ENCODE measurements at regions not wholly inside any gene's neighbourhood (a gene's known extent, or its start where the extent isn't known, plus 50 kb on each side); places are given as distances from the start of the nearest gene placed in this dataset.

- DNase-seq (ENCODE audit: low spot score), result no peak
These were observed 328.5 kb upstream of the FANCL start for GRCh38 chr2:58569475-58570185.

GRCh38 chr2:58568901-58569300 lies 327.8 kb upstream of the FANCL start:
- no peak for DNase-seq (ENCODE audit: low spot score)

- DNase-seq (ENCODE audit: low spot score), result no peak
These were observed 321.2 kb upstream of the FANCL start for GRCh38 chr2:58562276-58562675.

- DNase-seq (ENCODE audit: low spot score), result no peak
These were observed 319.4 kb upstream of the FANCL start for GRCh38 chr2:58560531-58560930.

- DNase-seq (ENCODE audit: low spot score), result no peak
These were observed 317.8 kb upstream of the FANCL start for GRCh38 chr2:58558881-58559280.

- no peak for DNase-seq (ENCODE audit: low spot score)
These were observed 316.1 kb upstream of the FANCL start for GRCh38 chr2:58557176-58557575.

GRCh38 chr2:58553937-58554336 lies 312.8 kb upstream of the FANCL start:
- no peak for DNase-seq (ENCODE audit: low spot score)

GRCh38 chr2:58553522-58553921 lies 312.4 kb upstream of the FANCL start:
- no peak for DNase-seq (ENCODE audit: low spot score)

- no peak for DNase-seq (ENCODE audit: low spot score)
These were observed 304.5 kb upstream of the FANCL start for GRCh38 chr2:58545300-58546280.

GRCh38 chr2:58543442-58543841 lies 302.3 kb upstream of the FANCL start:
- DNase-seq (ENCODE audit: low spot score), result no peak

GRCh38 chr2:58541511-58541910 lies 300.4 kb upstream of the FANCL start:
- DNase-seq (ENCODE audit: low spot score), result no peak

- no peak for DNase-seq (ENCODE audit: low spot score)
These were observed 299.6 kb upstream of the FANCL start for GRCh38 chr2:58540681-58541080.

- DNase-seq (ENCODE audit: low spot score), result no peak
These were observed 298.8 kb upstream of the FANCL start for GRCh38 chr2:58539973-58540372.

- DNase-seq (ENCODE audit: low spot score), result no peak
These were observed 294.9 kb upstream of the FANCL start for GRCh38 chr2:58535990-58536389.

- no peak for DNase-seq (ENCODE audit: low spot score)
These were observed 294.1 kb upstream of the FANCL start for GRCh38 chr2:58535182-58535581.

GRCh38 chr2:58533376-58533775 lies 292.3 kb upstream of the FANCL start:
- no peak for DNase-seq (ENCODE audit: low spot score)

GRCh38 chr2:58532641-58533040 lies 291.5 kb upstream of the FANCL start:
- DNase-seq (ENCODE audit: low spot score), result no peak

- no peak for DNase-seq (ENCODE audit: low spot score)
These were observed 286.5 kb upstream of the FANCL start for GRCh38 chr2:58527647-58528046.

GRCh38 chr2:58521803-58522554 lies 280.9 kb upstream of the FANCL start:
- no peak for DNase-seq (ENCODE audit: low spot score)

GRCh38 chr2:58520903-58521302 lies 279.8 kb upstream of the FANCL start:
- DNase-seq (ENCODE audit: low spot score), result no peak

- DNase-seq (ENCODE audit: low spot score), result no peak
These were observed 276.8 kb upstream of the FANCL start for GRCh38 chr2:58517881-58518280.

- DNase-seq (ENCODE audit: low spot score), result no peak
These were observed 275.6 kb upstream of the FANCL start for GRCh38 chr2:58516695-58517094.
